ENCODE measurements at regions not wholly inside any gene's neighbourhood (a gene's known extent, or its start where the extent isn't known, plus 50 kb on each side); places are given as distances from the start of the nearest gene placed in this dataset.

- no peak for DNase-seq
- no peaks in the 10 kb centered on the region for H3K36me3 Mint-ChIP-seq (ENCODE audit: low read depth)
- ATAC-seq, result no peak
- no peaks in the 10 kb centered on the region for H3K4me1 Mint-ChIP-seq
- no peaks in the 10 kb centered on the region for H3K9me3 ChIP-seq (ENCODE audit: control insufficient read depth, low read length, poor library complexity, severe bottlenecking)
- H3K4me3 Mint-ChIP-seq, result no peak overlapping the region
- H3K27ac Mint-ChIP-seq, result no peak overlapping the region
- H3K27me3 Mint-ChIP-seq, result no peaks in the 10 kb centered on the region
These were observed 167.1 kb downstream of the TBX5 start for GRCh38 chr12:114238808-114239207.

DNA sequence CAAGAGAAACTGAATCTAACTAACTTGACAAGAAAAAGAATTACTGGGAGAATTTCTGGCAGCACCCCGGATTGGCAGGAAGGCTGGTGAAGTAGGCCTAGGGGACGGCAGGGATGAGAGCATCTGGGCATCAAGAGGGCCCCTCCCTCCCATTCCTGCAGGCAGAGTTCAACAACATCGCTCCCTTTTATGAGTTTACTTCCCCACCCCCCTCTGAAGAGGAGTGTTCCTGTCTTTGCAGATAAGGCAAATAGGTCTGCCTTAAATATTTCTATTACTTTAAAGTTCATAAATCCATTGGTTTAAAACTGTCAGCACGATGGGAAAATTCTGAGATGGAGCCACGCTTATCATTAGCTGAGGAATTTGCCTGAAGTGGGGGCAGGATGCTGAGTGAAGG is 168.7 kb downstream of the TBX5 start:
- Mint-ChIP-seq H3K4me1 (no peaks in the 10 kb centered on the region), H3K27me3 (no peaks in the 10 kb centered on the region), H3K36me3 (ENCODE audit: low read depth) (no peaks in the 10 kb centered on the region), H3K27ac (no peak overlapping the region), H3K4me3 (no peak overlapping the region)
- DNase-seq (no peak), ATAC-seq (no peak)
- no peaks in the 10 kb centered on the region for H3K9me3 ChIP-seq (ENCODE audit: control insufficient read depth, low read length, poor library complexity, severe bottlenecking)

DNA sequence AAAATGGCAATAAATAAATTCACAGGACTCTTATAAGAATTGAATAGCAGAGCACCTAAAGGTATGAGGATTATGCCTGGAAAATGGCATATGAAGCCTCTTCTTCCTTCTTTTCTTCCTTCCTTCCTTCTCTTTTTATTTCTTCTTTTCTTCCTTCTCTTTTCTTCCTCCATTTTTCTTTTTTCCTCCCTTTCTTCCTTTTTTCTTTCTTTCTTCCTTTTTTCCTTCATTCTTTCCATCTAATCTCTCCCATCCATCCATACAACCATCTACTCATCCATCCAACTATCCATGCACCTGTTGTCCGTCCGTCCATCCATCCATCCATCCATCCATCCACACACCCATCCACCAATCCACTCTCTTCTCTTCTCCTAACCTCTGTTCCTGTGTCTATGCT is 173.8 kb downstream of the TBX5 start:
- no peaks in the 10 kb centered on the region for H3K4me1 Mint-ChIP-seq
- H3K36me3 Mint-ChIP-seq (ENCODE audit: low read depth), result no peaks in the 10 kb centered on the region
- no peak overlapping the region for H3K27ac Mint-ChIP-seq
- H3K27me3 Mint-ChIP-seq, result no peaks in the 10 kb centered on the region
- H3K9me3 ChIP-seq (ENCODE audit: control insufficient read depth, low read length, poor library complexity, severe bottlenecking), result no peaks in the 10 kb centered on the region
- DNase-seq (no peak), ATAC-seq (no peak)
- no peak overlapping the region for H3K4me3 Mint-ChIP-seq

- Mint-ChIP-seq H3K36me3 (ENCODE audit: low read depth) (no peaks in the 10 kb centered on the region), H3K27me3 (no peaks in the 10 kb centered on the region), H3K27ac (no peak overlapping the region), H3K4me1 (no peaks in the 10 kb centered on the region), H3K4me3 (no peak overlapping the region)
- no peaks in the 10 kb centered on the region for H3K9me3 ChIP-seq (ENCODE audit: control insufficient read depth, low read length, poor library complexity, severe bottlenecking)
- ATAC-seq, result no peak
- no peak for DNase-seq
These were observed 176.8 kb downstream of the TBX5 start for GRCh38 chr12:114229150-114229549.

DNA sequence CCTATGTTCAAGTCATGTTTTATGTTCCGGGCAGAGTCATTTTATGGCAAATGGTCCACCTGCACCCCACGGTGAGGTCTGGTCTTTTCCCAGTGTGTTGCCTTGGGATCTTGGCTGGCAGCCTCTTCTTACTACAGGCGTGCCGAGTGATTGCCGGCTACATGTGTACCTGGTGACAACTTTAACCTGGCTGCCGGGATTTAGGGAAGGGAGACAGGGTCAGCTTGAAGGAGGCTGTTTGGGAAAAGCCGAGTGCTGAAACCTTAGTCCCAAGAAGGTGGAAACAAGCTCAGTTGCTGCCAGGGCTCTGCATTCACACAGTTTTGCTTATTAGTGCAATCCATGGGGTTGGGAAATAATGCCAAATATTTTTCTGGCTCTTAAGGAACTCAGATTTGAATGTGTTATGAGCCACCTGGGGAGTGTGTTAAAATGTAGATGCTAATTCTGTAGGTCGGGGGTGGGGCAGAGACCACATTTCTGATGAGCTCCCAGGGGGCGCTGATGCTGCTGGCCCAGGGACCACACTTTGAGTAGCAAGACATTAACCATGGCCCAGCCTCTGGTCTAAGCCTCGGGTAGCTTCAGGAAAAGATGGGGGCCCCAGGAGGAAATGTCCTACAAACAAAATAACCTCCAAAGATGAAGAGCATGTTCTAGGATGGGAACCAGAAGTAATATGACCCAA is 179.6 kb downstream of the TBX5 start:
- Mint-ChIP-seq H3K27ac (no peak overlapping the region), H3K4me1 (no peaks in the 10 kb centered on the region), H3K27me3 (peaks cover 5% of the 10 kb centered on the region), H3K4me3 (no peak overlapping the region), H3K36me3 (ENCODE audit: low read depth) (no peaks in the 10 kb centered on the region)
- ATAC-seq (no peak), DNase-seq (no peak)
- H3K9me3 ChIP-seq (ENCODE audit: control insufficient read depth, low read length, poor library complexity, severe bottlenecking), result no peaks in the 10 kb centered on the region

- no peaks in the 10 kb centered on the region for H3K4me1 Mint-ChIP-seq
- peaks cover 9% of the 10 kb centered on the region for H3K27me3 Mint-ChIP-seq
- ATAC-seq (no peak), DNase-seq (no peak)
- no peak overlapping the region for H3K27ac Mint-ChIP-seq
- no peaks in the 10 kb centered on the region for H3K36me3 Mint-ChIP-seq (ENCODE audit: low read depth)
- H3K9me3 ChIP-seq (ENCODE audit: control insufficient read depth, low read length, poor library complexity, severe bottlenecking), result no peaks in the 10 kb centered on the region
- no peak overlapping the region for H3K4me3 Mint-ChIP-seq
These were observed 183.8 kb downstream of the TBX5 start for GRCh38 chr12:114221957-114222630.

GRCh38 chr12:114221136-114221833 is 184.7 kb downstream of the TBX5 start:
- no peaks in the 10 kb centered on the region for H3K9me3 ChIP-seq (ENCODE audit: control insufficient read depth, low read length, poor library complexity, severe bottlenecking)
- no peaks in the 10 kb centered on the region for H3K36me3 Mint-ChIP-seq (ENCODE audit: low read depth)
- H3K27ac Mint-ChIP-seq, result no peak overlapping the region
- ATAC-seq (no peak), DNase-seq (no peak)
- no peaks in the 10 kb centered on the region for H3K4me1 Mint-ChIP-seq
- H3K4me3 Mint-ChIP-seq, result no peak overlapping the region
- peaks cover 9% of the 10 kb centered on the region for H3K27me3 Mint-ChIP-seq

- DNase-seq (no peak), ATAC-seq (no peak)
- H3K4me1 Mint-ChIP-seq, result no peaks in the 10 kb centered on the region
- H3K9me3 ChIP-seq (ENCODE audit: control insufficient read depth, low read length, poor library complexity, severe bottlenecking), result no peaks in the 10 kb centered on the region
- H3K27me3 Mint-ChIP-seq, result peaks cover 9% of the 10 kb centered on the region
- no peaks in the 10 kb centered on the region for H3K36me3 Mint-ChIP-seq (ENCODE audit: low read depth)
- H3K27ac Mint-ChIP-seq, result no peak overlapping the region
- no peak overlapping the region for H3K4me3 Mint-ChIP-seq
These were observed 185.6 kb downstream of the TBX5 start for GRCh38 chr12:114220311-114220710.

DNA sequence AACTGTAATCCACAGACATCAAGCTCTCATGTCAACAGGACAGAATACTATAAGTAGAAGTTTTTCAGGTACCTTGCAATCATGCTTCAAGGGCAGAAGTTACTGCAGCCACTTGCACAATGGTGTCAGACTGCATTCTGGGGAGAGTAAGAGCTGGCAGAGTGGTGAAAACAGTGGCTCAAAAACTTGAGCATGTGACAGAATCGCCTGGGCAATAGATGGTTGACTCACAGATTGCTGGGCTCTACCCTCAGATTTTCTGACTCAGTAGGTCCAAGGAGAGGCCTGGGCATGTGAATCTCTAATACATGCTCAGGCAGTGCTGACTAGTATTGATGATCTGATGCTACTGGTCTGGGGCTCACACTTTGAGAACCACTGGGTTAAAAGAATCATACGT is 187.8 kb downstream of the TBX5 start:
- Mint-ChIP-seq H3K4me1 (no peaks in the 10 kb centered on the region), H3K4me3 (no peak overlapping the region), H3K36me3 (ENCODE audit: low read depth) (no peaks in the 10 kb centered on the region), H3K27ac (no peak overlapping the region), H3K27me3 (peaks cover 5% of the 10 kb centered on the region)
- H3K9me3 ChIP-seq (ENCODE audit: control insufficient read depth, low read length, poor library complexity, severe bottlenecking), result no peaks in the 10 kb centered on the region
- no peak for DNase-seq
- no peak for ATAC-seq

DNA sequence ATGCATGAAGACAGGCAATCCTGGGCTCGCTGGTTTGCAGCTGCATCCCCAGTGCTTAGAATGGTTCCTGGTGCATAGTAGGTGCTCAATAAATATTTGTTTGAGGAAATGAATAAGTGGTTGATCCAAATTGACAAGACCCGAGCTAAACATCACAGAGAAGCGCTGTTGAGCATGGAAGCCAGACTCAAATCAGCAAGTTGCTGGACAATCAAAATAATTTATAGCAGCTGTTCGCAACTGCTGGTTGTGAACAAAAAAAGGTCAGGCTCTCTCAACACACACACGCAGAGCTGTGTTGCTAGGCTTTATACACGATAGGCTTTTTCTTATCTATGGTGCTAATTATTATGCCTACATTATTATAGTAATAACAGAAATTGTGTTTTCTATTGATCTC is 190.2 kb downstream of the TBX5 start:
- no peaks in the 10 kb centered on the region for H3K36me3 Mint-ChIP-seq (ENCODE audit: low read depth)
- peaks cover 4% of the 10 kb centered on the region for H3K27me3 Mint-ChIP-seq
- no peak overlapping the region for H3K4me3 Mint-ChIP-seq
- H3K9me3 ChIP-seq (ENCODE audit: control insufficient read depth, low read length, poor library complexity, severe bottlenecking), result no peaks in the 10 kb centered on the region
- ATAC-seq (no peak), DNase-seq (no peak)
- no peak overlapping the region for H3K27ac Mint-ChIP-seq
- no peaks in the 10 kb centered on the region for H3K4me1 Mint-ChIP-seq

- ATAC-seq, result no peak
- H3K27ac Mint-ChIP-seq, result no peak overlapping the region
These were observed 192.8 kb downstream of the TBX5 start for GRCh38 chr12:114213055-114213581.

GRCh38 chr12:114209861-114210260 is 196.1 kb downstream of the TBX5 start:
- H3K4me1 Mint-ChIP-seq, result no peaks in the 10 kb centered on the region
- H3K36me3 Mint-ChIP-seq (ENCODE audit: low read depth), result no peaks in the 10 kb centered on the region
- ATAC-seq (no peak), DNase-seq (no peak)
- no peaks in the 10 kb centered on the region for H3K27me3 Mint-ChIP-seq
- H3K4me3 Mint-ChIP-seq, result no peak overlapping the region
- no peak overlapping the region for H3K27ac Mint-ChIP-seq
- no peaks in the 10 kb centered on the region for H3K9me3 ChIP-seq (ENCODE audit: control insufficient read depth, low read length, poor library complexity, severe bottlenecking)

More at GRCh38 chr12:114213055-114213581, 192.8 kb downstream of the TBX5 start:
- no peak for DNase-seq
- Mint-ChIP-seq H3K36me3 (ENCODE audit: low read depth) (no peaks in the 10 kb centered on the region), H3K4me3 (no peak overlapping the region), H3K4me1 (no peaks in the 10 kb centered on the region), H3K27me3 (no peaks in the 10 kb centered on the region)
- no peaks in the 10 kb centered on the region for H3K9me3 ChIP-seq (ENCODE audit: control insufficient read depth, low read length, poor library complexity, severe bottlenecking)

- H3K36me3 Mint-ChIP-seq (ENCODE audit: low read depth), result no peaks in the 10 kb centered on the region
- H3K27me3 Mint-ChIP-seq, result no peaks in the 10 kb centered on the region
- no peak for DNase-seq
- no peak for ATAC-seq
- no peak overlapping the region for H3K27ac Mint-ChIP-seq
- no peak overlapping the region for H3K4me3 Mint-ChIP-seq
- H3K9me3 ChIP-seq (ENCODE audit: control insufficient read depth, low read length, poor library complexity, severe bottlenecking), result no peaks in the 10 kb centered on the region
- no peaks in the 10 kb centered on the region for H3K4me1 Mint-ChIP-seq
These were observed 199.4 kb downstream of the TBX5 start for GRCh38 chr12:114206525-114206924.
